ENCODE measurements at regions not wholly inside any gene's neighbourhood (a gene's known extent, or its start where the extent isn't known, plus 50 kb on each side); places are given as distances from the start of the nearest gene placed in this dataset.
"Not testable (repeated sequence)": the region's sequence is repeated elsewhere in the genome, so short reads cannot be mapped to it uniquely, and the experiment has no call there.

DNA sequence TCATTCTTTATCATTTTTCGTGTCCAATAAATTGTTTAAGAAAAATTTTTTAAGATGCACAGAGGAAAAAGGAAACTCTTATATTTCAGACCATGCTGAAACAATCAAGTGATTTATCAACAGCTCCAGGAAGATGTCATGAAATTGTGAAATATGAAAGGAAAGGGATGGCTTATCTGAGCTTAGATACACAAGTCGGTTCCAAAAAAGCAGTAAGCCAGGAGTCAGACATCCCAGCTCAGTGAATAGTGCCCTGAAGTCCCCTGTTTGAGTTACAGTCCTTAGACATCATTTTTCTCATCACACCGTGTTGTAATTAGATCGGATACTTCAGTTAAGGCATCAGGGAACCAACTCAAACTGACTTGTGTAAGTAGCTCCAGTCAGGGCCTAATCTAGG is 91.0 kb upstream of the SSTR4 start:
- Mint-ChIP-seq H3K9me3 (no peaks in the 10 kb centered on the region), H3K4me3 (no peak overlapping the region), H3K27me3 (no peaks in the 10 kb centered on the region), H3K4me1 (no peaks in the 10 kb centered on the region), H3K36me3 (no peaks in the 10 kb centered on the region), H3K27ac (no peak overlapping the region)
- ATAC-seq (ENCODE audit: low read depth in 2 of 2) = no peak
- no peak for DNase-seq

DNA sequence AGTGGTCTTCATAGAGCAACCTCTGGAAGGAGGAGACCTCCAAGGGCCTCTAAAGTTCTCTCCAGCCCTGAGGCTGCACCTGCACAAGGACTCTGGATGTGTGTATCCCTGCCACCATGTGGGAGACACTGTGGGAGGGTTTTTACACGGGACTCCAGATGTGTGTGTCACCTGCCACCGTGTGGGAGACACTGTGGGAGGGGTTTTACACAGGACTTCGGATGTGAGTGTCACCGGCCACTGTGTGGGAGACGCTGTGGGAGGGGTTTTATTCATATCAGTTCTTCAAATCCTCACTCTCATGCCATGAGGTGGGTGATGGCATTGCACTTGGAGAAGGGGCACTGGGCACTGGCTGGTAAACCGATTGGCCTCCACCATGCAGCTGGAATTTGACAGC is 90.2 kb upstream of the SSTR4 start:
- H3K27ac Mint-ChIP-seq = no peak overlapping the region
- DNase-seq (no peak), ATAC-seq (ENCODE audit: low read depth in 2 of 2) (no peak)
- no peaks in the 10 kb centered on the region for H3K36me3 Mint-ChIP-seq
- no peaks in the 10 kb centered on the region for H3K9me3 Mint-ChIP-seq
- H3K4me3 Mint-ChIP-seq = no peak overlapping the region
- no peaks in the 10 kb centered on the region for H3K27me3 Mint-ChIP-seq
- no peaks in the 10 kb centered on the region for H3K4me1 Mint-ChIP-seq

DNA sequence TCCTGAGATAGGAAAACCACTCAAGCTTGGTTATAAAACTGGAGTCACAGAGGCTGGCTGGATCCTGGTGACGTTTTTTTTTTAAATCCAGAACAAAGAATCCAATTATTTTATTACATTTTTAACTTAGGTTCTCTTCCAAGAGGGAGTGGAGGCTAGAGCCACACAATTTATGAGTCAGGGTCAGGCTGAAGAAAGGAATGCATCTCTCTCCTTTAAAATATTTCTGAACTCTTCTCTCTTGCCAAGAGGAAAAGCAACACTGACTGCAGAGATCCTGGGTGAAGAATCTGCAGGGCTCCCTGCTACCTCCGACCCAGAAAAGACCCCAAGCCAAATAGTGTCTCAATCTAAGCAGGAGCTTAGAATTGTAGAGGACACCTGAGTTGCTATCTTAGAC is 88.5 kb upstream of the SSTR4 start:
- ATAC-seq (ENCODE audit: low read depth in 2 of 2) (no peak), DNase-seq (no peak)
- Mint-ChIP-seq H3K27me3 (no peaks in the 10 kb centered on the region), H3K9me3 (no peaks in the 10 kb centered on the region), H3K27ac (no peak overlapping the region), H3K4me3 (no peak overlapping the region), H3K4me1 (no peaks in the 10 kb centered on the region), H3K36me3 (no peaks in the 10 kb centered on the region)

DNA sequence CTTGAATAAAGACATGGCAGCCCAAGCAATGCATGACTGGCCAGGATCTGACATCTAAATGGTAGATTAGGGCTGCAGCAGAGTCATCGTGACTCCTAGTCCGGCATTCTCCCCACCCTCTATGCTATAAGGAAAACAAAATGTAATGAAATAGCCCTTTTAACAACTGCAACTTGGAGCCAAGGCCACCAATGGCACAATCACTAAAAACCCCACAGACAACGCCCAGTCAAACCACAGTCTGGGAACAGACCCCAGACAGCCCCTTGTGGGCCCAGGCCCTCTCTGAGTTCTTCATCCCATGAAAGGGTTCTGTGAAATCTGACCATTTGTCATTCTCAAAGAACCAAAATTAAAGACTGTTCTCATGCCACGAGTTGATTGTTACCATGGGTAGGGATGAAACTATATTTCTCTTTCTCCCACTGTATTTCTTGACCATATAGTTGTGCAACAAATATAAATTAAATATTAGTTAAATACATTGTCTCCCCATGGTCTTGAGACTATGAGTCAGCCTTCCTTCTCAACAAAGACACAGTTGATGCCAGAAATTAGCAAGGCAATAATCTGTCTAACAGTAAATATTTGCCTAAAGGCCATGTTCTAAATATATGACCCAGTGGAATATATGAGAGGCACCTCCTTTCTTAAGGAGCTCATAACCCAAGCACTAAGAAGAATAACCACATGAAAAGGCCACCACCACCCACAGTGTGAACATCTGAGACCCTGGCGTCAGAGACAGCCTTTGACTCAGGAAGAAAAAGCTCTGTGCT is 85.6 kb upstream of the SSTR4 start:
- DNase-seq (no peak), ATAC-seq (ENCODE audit: low read depth in 2 of 2) (no peak)
- Mint-ChIP-seq H3K4me3 (no peak overlapping the region), H3K4me1 (no peaks in the 10 kb centered on the region), H3K27ac (no peak overlapping the region), H3K27me3 (peaks cover 0 to 7% (median 3%) of the 10 kb centered on the region in 3 donors), H3K36me3 (peaks cover 0 to 5% of the 10 kb centered on the region in 2 donors), H3K9me3 (peaks cover 0 to 7% (median 0%) of the 10 kb centered on the region in 7 donors)

DNA sequence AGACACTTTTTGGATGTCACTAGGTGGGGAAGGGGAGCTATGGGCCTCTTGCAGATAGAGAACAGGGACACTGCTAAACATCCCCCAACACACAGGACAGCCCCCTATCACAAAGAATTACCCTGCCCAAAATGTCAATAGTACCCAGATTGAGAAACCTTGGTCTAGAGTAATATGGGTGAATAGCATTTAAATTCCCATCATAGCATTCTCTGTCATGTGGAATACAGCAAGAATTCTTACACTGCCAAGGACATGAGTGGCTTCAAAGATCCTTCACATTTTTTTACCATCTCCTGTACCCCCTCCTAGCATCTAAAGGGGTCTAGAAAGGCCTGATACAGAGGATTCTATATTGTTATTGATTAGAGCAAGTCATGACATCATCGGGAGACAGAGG is 83.1 kb upstream of the SSTR4 start:
- H3K4me3 Mint-ChIP-seq = no peak overlapping the region
- H3K27me3 Mint-ChIP-seq = peaks cover 0 to 7% (median 3%) of the 10 kb centered on the region in 3 donors
- H3K36me3 Mint-ChIP-seq = peaks cover 0 to 5% of the 10 kb centered on the region in 2 donors
- DNase-seq = no peak
- ATAC-seq (ENCODE audit: low read depth in 2 of 2) = no peak
- no peak overlapping the region for H3K27ac Mint-ChIP-seq
- H3K9me3 Mint-ChIP-seq = peaks cover 0 to 7% (median 0%) of the 10 kb centered on the region in 7 donors
- H3K4me1 Mint-ChIP-seq = no peaks in the 10 kb centered on the region

DNA sequence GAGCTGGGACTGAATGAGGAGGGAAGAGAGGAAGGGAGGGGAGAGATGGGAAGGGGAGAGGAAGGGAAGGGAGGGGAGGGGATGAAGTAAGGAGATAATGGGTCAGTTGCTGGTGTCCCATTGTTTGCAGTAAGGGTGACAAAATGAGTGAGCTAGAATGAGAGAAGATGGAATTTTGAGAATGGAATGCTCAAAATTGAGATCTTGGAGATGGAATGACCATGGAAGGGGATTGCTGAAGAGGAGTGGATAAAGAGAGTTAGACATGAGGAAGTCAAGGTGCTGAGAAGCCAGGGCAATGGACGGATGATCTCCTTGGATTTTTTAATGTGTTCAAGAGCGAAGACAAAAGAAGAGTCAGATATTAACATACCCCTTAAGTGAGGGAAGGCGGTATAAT is 80.5 kb upstream of the SSTR4 start:
- DNase-seq (no peak), ATAC-seq (ENCODE audit: low read depth in 2 of 2) (no peak)
- Mint-ChIP-seq H3K9me3 (peaks cover 0 to 7% (median 0%) of the 10 kb centered on the region in 7 donors), H3K36me3 (peaks cover 0 to 5% of the 10 kb centered on the region in 2 donors), H3K4me1 (no peaks in the 10 kb centered on the region), H3K27me3 (peaks cover 0 to 7% (median 3%) of the 10 kb centered on the region in 3 donors), H3K4me3 (no peak overlapping the region), H3K27ac (no peak overlapping the region)

DNA sequence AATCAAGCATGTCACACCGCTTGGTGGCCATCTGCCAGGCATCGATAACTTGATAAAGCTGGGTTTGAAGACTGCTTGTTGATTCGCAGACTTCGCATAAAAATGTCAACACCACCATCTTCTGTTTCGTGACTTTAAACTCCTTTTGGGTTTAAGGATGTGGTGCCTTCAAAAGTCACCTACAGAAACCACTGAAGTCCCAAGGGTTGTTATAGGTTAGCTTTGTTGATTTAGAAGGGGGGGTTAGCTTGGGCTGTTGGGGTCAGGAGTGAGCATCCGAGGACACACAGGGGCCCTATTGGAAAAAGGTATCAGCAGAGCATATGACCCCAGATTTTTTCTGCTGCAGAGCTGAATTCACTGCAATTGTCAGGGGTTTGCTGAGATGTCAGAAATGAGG is 76.7 kb upstream of the SSTR4 start:
- no peak overlapping the region for H3K27ac Mint-ChIP-seq
- H3K9me3 Mint-ChIP-seq = peaks cover 0 to 6% (median 5%) of the 10 kb centered on the region in 7 donors
- H3K4me3 Mint-ChIP-seq = peak overlapping the region in 1 of 8 donors; percentile 54
- H3K27me3 Mint-ChIP-seq = no peaks in the 10 kb centered on the region
- peaks cover 0 to 1% of the 10 kb centered on the region in 2 donors for H3K36me3 Mint-ChIP-seq
- DNase-seq = no peak
- H3K4me1 Mint-ChIP-seq = no peaks in the 10 kb centered on the region
- no peak for ATAC-seq (ENCODE audit: low read depth in 2 of 2)

DNA sequence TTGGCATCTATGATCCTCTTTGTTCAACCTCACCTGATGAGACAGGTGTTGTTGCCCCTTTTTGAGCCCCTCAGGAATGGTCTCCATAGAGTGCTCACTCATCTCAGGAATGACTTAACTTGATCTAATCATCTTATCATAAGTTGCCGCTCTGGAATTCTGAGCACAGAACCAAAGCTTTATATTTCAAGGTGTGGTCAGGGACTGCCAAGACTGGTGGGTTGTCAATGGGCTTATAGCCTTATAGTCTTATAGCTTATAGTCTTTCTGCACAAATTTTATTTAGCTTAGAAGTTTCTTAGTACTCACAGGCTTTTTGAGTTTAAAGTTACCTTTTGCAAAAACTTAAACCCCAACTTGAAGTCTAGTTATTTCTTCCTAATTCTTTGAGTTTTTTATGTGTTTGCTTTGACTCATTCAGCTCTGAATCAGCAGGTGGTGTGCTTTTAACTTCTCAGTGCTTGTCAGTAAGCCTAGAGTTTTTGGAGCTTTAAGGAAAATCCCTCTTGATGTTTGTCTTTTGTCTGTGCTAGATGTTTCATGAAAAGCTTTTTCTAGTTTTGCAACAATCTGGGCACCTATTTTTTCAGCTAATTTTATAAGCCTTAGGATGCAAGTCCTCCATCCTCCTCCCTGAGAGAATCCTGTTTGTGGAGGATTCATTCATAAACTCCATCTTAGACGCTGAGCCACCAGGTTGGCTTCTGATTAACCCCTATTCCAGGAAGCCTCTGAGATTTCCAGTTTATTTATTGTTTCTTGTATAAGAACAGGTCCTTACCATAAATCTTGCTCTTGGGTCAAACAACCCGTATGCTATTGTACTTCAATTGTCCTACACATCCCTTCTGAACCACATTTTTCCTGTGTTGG is 72.3 kb upstream of the SSTR4 start:
- Mint-ChIP-seq H3K36me3 (no peaks in the 10 kb centered on the region), H3K27me3 (no peaks in the 10 kb centered on the region), H3K9me3 (peaks cover 0 to 6% (median 5%) of the 10 kb centered on the region in 7 donors), H3K27ac (no peak overlapping the region), H3K4me3 (no peak overlapping the region), H3K4me1 (no peaks in the 10 kb centered on the region)
- DNase-seq = no peak
- no peak for ATAC-seq (ENCODE audit: low read depth in 2 of 2)

DNA sequence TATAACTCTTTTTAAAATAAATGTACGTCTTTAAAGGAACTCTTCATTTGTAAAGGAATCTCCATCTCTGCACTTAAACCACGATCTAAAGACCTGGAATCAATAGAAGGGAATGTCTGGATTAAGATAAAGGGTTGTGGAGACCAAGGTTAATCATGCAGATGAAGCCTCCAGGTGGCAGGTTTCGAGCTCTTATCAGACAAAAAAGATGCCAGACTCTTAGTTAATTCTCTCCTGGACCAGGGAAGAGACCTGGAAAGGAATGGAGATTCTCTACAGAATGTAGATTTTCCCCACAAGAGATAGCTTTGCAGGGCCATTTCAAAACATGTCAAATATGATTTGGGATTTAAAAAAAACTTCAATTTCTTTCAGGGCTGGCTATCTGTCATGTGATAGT is 71.5 kb upstream of the SSTR4 start:
- Mint-ChIP-seq H3K27ac (no peak overlapping the region), H3K9me3 (peaks cover 0 to 12% (median 5%) of the 10 kb centered on the region in 7 donors), H3K36me3 (no peaks in the 10 kb centered on the region), H3K27me3 (no peaks in the 10 kb centered on the region), H3K4me1 (no peaks in the 10 kb centered on the region), H3K4me3 (no peak overlapping the region)
- no peak for ATAC-seq (ENCODE audit: low read depth in 2 of 2)
- no peak for DNase-seq

DNA sequence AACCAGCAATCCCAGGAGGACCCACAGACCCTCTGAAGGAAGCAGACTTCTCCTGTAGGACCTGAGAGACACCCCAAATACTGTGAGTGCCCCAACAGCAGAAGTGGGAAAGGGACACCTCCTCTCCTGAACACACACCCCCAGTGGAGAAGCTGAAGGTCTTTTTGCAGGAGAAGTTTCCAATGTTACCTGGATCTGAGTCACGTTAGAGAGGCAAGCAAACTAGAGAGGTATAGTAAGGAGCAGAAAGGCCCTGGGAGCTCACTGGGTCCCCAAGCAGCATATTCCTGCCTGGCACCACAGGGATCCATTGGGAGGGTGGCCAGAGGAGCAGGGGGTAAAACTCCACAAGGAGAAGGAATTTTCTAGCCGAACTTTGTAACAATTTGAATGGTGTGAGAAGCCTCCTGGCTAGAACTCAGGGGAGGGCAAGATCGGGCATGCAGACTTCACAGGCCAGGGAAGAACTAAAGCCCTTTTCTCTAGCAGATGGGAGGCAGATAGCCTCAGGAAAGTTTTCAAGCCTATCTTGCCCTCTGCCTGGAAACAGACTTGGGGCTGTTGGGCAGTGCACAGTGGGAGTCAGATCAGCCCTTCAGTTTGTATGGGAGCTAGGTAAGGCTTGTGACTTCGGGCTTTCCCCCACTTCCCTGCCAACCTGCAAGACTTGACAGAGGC is 68.2 kb upstream of the SSTR4 start:
- Mint-ChIP-seq H3K27me3 (no peaks in the 10 kb centered on the region), H3K9me3 (peaks cover 0 to 7% (median 2%) of the 10 kb centered on the region in 7 donors), H3K27ac (no peak overlapping the region), H3K4me1 (no peaks in the 10 kb centered on the region), H3K36me3 (no peaks in the 10 kb centered on the region), H3K4me3 (no peak overlapping the region)
- ATAC-seq (ENCODE audit: low read depth in 2 of 2) (no peak), DNase-seq (no peak)

DNA sequence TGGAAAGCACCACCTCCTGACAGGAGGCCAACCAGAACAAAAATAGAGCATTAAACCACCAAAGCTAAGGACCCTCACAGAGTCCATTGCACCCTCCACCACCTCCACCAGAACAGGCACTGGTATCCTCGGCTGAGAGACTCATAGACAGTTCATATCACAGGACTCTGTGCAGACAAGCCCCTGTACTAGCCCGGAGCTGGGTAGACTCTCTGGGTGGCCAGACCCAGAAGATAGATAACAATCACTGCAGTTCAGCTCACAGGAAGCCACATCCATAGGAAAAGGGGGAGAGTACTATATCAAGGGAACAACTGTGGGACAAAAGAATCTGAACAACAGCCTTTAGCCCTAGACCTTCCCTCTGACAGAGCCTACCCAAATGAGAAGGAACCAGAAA is 67.4 kb upstream of the SSTR4 start:
- not testable (repeated sequence) for DNase-seq; H3K4me1 Mint-ChIP-seq; H3K27ac Mint-ChIP-seq; H3K9me3 Mint-ChIP-seq; H3K36me3 Mint-ChIP-seq; ATAC-seq (ENCODE audit: low read depth in 2 of 2); H3K27me3 Mint-ChIP-seq; H3K4me3 Mint-ChIP-seq

DNA sequence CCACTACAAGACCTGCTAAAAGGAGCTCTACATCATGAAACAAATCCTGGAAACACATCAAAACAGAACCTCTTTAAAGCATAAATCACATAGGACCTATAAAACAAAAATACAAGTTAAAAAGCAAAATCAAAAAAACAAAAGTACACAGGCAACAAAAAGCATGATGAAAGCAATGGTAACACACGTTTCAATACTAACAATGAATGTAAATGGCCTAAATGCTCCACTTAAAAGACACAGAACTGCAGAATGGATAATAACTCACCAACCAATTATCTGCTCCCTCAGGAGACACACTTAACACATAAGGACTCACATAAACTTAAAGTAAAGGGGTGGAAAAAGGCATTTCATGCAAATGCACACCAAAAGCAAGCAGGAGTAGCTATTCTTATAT is 66.1 kb upstream of the SSTR4 start:
- not testable (repeated sequence) for H3K9me3 Mint-ChIP-seq; H3K4me1 Mint-ChIP-seq; DNase-seq; H3K27me3 Mint-ChIP-seq; H3K4me3 Mint-ChIP-seq; H3K27ac Mint-ChIP-seq; H3K36me3 Mint-ChIP-seq; ATAC-seq (ENCODE audit: low read depth in 2 of 2)

DNA sequence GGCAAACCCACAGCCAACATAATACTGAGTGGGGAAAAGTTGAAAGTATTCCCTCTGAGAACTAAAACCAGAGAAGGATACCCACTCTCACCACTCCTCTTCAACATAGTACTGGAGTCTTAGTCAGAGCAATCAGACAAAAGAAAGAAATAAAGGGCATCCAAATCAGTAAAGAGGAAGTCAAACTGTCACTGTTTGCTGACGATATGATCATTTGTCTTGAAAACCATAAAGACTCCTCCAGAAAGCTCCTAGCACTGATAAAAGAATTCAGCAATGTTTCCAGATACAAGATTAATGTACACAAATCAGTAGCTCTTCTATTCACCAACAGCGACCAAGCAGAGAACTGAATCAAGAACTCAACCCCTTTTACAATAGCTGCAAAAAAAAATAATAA is 64.0 kb upstream of the SSTR4 start:
- not testable (repeated sequence) for H3K27me3 Mint-ChIP-seq; H3K4me3 Mint-ChIP-seq; H3K36me3 Mint-ChIP-seq; H3K4me1 Mint-ChIP-seq; DNase-seq; ATAC-seq (ENCODE audit: low read depth in 2 of 2); H3K9me3 Mint-ChIP-seq
- H3K27ac Mint-ChIP-seq = peak overlapping the region in 1 of 6 donors; percentile 31
